ENCODE measurements at regions not wholly inside any gene's neighbourhood (a gene's known extent, or its start where the extent isn't known, plus 50 kb on each side); places are given as distances from the start of the nearest gene placed in this dataset.

DNA sequence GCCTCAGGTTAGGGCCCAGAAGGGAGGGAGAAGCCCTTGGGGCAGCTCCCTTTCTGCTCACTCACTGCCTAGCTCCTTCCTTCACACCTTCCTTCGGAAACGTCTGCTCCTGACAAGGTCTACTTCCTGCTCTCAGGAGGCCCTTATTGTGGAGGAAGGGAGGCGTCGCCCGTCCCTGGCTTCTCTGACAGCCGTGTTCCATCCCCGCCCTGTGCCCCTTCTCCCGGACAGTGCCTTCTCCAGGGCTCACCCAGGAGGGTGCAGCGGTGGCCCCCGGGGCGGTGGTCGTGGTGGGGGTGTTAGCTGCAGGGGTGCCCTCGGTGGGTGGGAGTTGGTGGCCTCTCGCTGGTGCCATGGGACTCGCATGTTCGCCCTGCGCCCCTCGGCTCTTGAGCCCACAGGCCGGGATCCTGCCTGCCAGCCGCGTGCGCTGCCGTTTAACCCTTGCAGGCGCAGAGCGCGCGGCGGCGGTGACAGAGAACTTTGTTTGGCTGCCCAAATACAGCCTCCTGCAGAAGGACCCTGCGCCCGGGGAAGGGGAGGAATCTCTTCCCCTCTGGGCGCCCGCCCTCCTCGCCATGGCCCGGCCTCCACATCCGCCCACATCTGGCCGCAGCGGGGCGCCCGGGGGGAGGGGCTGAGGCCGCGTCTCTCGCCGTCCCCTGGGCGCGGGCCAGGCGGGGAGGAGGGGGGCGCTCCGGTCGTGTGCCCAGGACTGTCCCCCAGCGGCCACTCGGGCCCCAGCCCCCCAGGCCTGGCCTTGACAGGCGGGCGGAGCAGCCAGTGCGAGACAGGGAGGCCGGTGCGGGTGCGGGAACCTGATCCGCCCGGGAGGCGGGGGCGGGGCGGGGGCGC, 231.9 kb downstream of the SEC14L1 start:
- Mint-ChIP-seq H3K4me1 (peaks cover 63% of the 10 kb centered on the region), H3K9me3 (no peaks in the 10 kb centered on the region), H3K27ac (no peak overlapping the region), H3K36me3 (no peaks in the 10 kb centered on the region), H3K4me3 (peak overlapping the region; percentile 66), H3K27me3 (ENCODE audit: low read depth) (no peaks in the 10 kb centered on the region)
- ATAC-seq, result peak; percentile 67
- ChIA-PET POLR2A (interaction anchor here (1.0 to 1.1 kb wide), 3 partner anchors 10 to 49 kb away, joined by 3 read pairs; no protein-coding TSS in a partner anchor), CTCF (interaction anchor here (0.6 to 1.9 kb wide), 5 partner anchors 10 to 94 kb away, joined by 3 to 10 read pairs (median 3); no protein-coding TSS in a partner anchor)
- DNase-seq (ENCODE audit: low spot score), result peak; percentile 88
- TF ChIP-seq, protein P1, sequence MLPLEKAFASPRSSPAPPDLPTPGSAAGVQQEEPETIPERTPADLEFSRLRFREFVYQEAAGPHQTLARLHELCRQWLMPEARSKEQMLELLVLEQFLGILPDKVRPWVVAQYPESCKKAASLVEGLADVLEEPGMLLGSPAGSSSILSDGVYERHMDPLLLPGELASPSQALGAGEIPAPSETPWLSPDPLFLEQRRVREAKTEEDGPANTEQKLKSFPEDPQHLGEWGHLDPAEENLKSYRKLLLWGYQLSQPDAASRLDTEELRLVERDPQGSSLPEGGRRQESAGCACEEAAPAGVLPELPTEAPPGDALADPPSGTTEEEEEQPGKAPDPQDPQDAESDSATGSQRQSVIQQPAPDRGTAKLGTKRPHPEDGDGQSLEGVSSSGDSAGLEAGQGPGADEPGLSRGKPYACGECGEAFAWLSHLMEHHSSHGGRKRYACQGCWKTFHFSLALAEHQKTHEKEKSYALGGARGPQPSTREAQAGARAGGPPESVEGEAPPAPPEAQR (CRISPR knock-in tag; IDR thresholded peaks at IDR 0.05), result no peak
- no peak for TF ChIP-seq NR1H2 (CRISPR knock-in tag; IDR thresholded peaks at IDR 0.05)
- no peak for TF ChIP-seq NR3C1 (CRISPR knock-in tag; conservative IDR thresholded peaks at IDR 0.05; ENCODE audit: low read depth)
- TF ChIP-seq, protein P2, sequence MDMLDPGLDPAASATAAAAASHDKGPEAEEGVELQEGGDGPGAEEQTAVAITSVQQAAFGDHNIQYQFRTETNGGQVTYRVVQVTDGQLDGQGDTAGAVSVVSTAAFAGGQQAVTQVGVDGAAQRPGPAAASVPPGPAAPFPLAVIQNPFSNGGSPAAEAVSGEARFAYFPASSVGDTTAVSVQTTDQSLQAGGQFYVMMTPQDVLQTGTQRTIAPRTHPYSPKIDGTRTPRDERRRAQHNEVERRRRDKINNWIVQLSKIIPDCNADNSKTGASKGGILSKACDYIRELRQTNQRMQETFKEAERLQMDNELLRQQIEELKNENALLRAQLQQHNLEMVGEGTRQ (CRISPR knock-in tag; IDR thresholded peaks at IDR 0.05), result 0 out of 2 replicates have a peak, but pooled peaks have one; percentile 11
- 0 out of 2 replicates have a peak, but pooled peaks have one; percentile 34 for TF ChIP-seq ESRRA (CRISPR knock-in tag; IDR thresholded peaks at IDR 0.05; ENCODE audit: borderline replicate concordance)
- TF ChIP-seq FOXP1 (CRISPR knock-in tag; IDR thresholded peaks at IDR 0.05; ENCODE audit: borderline replicate concordance), result peak; percentile 84
- TF ChIP-seq ZNF532 (CRISPR knock-in tag; IDR thresholded peaks at IDR 0.05; ENCODE audit: borderline replicate concordance), result no peak
- TF ChIP-seq ZBTB21 (CRISPR knock-in tag; IDR thresholded peaks at IDR 0.05; ENCODE audit: borderline replicate concordance), result peak; percentile 21; the same call in 1 of the 2 replicates
- TF ChIP-seq ZNF425 (CRISPR knock-in tag; conservative IDR thresholded peaks at IDR 0.05), result no peak
- peak; percentile 61; the same call in 1 of the 2 replicates for TF ChIP-seq RELA (CRISPR knock-in tag; IDR thresholded peaks at IDR 0.05; ENCODE audit: borderline replicate concordance)
- TF ChIP-seq MYBL2 (CRISPR knock-in tag; IDR thresholded peaks at IDR 0.05), result peak; percentile 49
- TF ChIP-seq TP53 (CRISPR knock-in tag; IDR thresholded peaks at IDR 0.05), result no peak
- TF ChIP-seq ETV6 (CRISPR knock-in tag; IDR thresholded peaks at IDR 0.05), result peak; percentile 64
- peak; percentile 88; the same call in 1 of the 2 replicates for TF ChIP-seq KAT7 (CRISPR knock-in tag; IDR thresholded peaks at IDR 0.05; ENCODE audit: borderline replicate concordance)
- TF ChIP-seq TEAD1 (CRISPR knock-in tag; IDR thresholded peaks at IDR 0.05), result 0 out of 2 replicates have a peak, but pooled peaks have one; percentile 12
- peak; percentile 43; the same call in 1 of the 2 replicates for TF ChIP-seq GABPB1 (CRISPR knock-in tag; IDR thresholded peaks at IDR 0.05)
- 0 out of 2 replicates have a peak, but pooled peaks have one; percentile 40 for TF ChIP-seq FOXK1 (CRISPR knock-in tag; IDR thresholded peaks at IDR 0.05)
- TF ChIP-seq CBFB (CRISPR knock-in tag; IDR thresholded peaks at IDR 0.05; ENCODE audit: low read depth), result no peak
- TF ChIP-seq, protein P3, sequence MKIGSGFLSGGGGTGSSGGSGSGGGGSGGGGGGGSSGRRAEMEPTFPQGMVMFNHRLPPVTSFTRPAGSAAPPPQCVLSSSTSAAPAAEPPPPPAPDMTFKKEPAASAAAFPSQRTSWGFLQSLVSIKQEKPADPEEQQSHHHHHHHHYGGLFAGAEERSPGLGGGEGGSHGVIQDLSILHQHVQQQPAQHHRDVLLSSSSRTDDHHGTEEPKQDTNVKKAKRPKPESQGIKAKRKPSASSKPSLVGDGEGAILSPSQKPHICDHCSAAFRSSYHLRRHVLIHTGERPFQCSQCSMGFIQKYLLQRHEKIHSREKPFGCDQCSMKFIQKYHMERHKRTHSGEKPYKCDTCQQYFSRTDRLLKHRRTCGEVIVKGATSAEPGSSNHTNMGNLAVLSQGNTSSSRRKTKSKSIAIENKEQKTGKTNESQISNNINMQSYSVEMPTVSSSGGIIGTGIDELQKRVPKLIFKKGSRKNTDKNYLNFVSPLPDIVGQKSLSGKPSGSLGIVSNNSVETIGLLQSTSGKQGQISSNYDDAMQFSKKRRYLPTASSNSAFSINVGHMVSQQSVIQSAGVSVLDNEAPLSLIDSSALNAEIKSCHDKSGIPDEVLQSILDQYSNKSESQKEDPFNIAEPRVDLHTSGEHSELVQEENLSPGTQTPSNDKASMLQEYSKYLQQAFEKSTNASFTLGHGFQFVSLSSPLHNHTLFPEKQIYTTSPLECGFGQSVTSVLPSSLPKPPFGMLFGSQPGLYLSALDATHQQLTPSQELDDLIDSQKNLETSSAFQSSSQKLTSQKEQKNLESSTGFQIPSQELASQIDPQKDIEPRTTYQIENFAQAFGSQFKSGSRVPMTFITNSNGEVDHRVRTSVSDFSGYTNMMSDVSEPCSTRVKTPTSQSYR (CRISPR knock-in tag; IDR thresholded peaks at IDR 0.05), result peak; percentile 82
- TF ChIP-seq FOXP4 (CRISPR knock-in tag; IDR thresholded peaks at IDR 0.05), result peak; percentile 87
- no peak for TF ChIP-seq SMAD3 (CRISPR knock-in tag; IDR thresholded peaks at IDR 0.05; ENCODE audit: borderline replicate concordance)
- 0 out of 2 replicates have a peak, but pooled peaks have one; percentile 31 for TF ChIP-seq NFE2L1 (CRISPR knock-in tag; IDR thresholded peaks at IDR 0.05)

Data from WTC11 (cell line).